ENCODE measurements at regions not wholly inside any gene's neighbourhood (a gene's known extent, or its start where the extent isn't known, plus 50 kb on each side); places are given as distances from the start of the nearest gene placed in this dataset.
A peak's percentile ranks its signal among the peaks of the same experiment; 100 is the strongest.

DNA sequence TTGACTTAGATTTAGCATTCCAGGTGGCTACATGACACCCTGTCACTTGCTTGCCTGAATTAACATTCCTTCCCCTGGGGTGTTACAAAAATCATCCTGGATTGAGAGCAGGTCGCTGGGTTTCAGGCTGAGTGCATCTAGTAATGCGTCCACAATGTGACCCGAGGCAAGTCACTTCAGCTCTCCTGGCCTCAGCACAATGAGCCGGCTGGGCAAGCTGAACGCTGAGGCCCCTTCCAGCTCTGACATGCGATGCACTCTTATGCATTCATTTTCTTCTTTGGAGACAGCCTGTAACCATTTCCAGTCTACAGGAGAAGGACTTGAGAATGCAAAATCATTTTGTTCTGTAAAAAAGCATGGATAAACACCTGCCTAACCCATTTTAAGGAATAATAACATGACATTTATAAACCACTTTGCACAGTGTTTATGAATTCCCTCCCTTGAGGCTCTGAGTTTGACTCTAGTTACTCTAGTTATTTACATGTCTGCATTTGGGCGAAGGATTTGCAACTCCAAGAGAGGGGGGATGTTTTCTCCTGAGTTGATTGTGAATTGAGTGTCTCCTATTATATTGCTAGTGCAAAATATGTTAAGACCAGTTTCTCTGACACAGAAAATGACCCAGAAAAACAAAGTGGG lies 63.0 kb upstream of the CPO start:
- no peaks in the 10 kb centered on the region for H3K36me3 ChIP-seq (ENCODE audit: control insufficient read depth in 2 of 3, insufficient read depth in 3 of 3, low read length in 3 of 3)
- H3K27ac ChIP-seq (ENCODE audit: low read depth in 2 of 2, low read length in 2 of 2): no peak overlapping the region
- DNase-seq (peak in 3 of 5 donors; percentile 10 to 17 (median 15)), FAIRE-seq (no peak)
- H3K9ac ChIP-seq (ENCODE audit: low read length in 3 of 3): no peak overlapping the region
- H3K9me3 ChIP-seq (ENCODE audit: control insufficient read depth in 2 of 3, insufficient read depth in 1 of 3, low read length in 3 of 3): no peaks in the 10 kb centered on the region
- TF ChIP-seq, protein P1, sequence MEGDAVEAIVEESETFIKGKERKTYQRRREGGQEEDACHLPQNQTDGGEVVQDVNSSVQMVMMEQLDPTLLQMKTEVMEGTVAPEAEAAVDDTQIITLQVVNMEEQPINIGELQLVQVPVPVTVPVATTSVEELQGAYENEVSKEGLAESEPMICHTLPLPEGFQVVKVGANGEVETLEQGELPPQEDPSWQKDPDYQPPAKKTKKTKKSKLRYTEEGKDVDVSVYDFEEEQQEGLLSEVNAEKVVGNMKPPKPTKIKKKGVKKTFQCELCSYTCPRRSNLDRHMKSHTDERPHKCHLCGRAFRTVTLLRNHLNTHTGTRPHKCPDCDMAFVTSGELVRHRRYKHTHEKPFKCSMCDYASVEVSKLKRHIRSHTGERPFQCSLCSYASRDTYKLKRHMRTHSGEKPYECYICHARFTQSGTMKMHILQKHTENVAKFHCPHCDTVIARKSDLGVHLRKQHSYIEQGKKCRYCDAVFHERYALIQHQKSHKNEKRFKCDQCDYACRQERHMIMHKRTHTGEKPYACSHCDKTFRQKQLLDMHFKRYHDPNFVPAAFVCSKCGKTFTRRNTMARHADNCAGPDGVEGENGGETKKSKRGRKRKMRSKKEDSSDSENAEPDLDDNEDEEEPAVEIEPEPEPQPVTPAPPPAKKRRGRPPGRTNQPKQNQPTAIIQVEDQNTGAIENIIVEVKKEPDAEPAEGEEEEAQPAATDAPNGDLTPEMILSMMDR (IDR thresholded peaks at IDR 0.05; ENCODE audit: borderline replicate concordance, extremely low read depth, insufficient read depth): no peak
- H3K4me1 ChIP-seq (ENCODE audit: control insufficient read depth in 2 of 3, insufficient read depth in 2 of 3, low read depth in 1 of 3, low read length in 3 of 3): no peaks in the 10 kb centered on the region
- no peak overlapping the region for H3K4me3 ChIP-seq (ENCODE audit: low read length in 3 of 3)
- intact Hi-C loops (cut with DNase I): no loop called here
- no peaks in the 10 kb centered on the region for H3K27me3 ChIP-seq (ENCODE audit: control insufficient read depth, insufficient read depth, low read length)

DNA sequence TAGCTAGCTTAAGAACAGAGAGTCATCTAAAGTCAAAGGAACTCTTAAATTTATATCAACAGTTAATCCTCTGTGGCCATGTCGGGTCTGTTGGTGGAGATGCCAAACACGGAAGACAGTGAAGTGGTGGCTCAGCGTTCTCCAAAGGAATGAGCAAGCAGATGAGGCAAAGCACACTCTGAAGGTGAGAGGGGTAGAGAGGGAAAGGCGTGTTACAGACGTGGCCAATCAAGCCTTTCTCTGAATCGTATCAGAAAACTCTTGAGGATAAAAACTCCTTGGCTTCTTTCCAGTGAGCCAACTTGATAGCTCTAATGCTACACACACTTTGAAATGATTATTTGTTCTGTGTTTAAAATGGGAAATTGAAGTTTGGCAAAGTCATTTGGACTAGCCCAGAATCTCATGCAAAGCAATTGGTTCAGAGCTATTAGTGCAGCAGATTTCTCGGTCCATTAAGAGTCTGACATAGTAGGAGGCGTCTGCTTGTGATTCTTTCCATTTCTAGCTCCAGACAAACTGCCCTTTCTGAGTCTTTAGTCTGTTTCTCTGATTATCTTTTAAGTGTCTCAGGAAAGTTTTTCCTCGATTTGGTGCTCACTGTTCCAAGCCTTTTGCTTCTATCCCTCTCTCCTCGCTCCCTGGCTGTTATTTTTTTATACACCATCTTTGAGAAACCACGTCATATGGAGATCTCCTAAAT lies 57.5 kb upstream of the CPO start:
- intact Hi-C loops (cut with DNase I): no loop called here
- no peaks in the 10 kb centered on the region for H3K4me1 ChIP-seq (ENCODE audit: control insufficient read depth in 2 of 3, insufficient read depth in 2 of 3, low read depth in 1 of 3, low read length in 3 of 3)
- H3K36me3 ChIP-seq (ENCODE audit: control insufficient read depth in 2 of 3, insufficient read depth in 3 of 3, low read length in 3 of 3): peaks cover 0 to 3% (median 0%) of the 10 kb centered on the region in 3 donors
- TF ChIP-seq, protein P1 (IDR thresholded peaks at IDR 0.05; ENCODE audit: borderline replicate concordance, extremely low read depth, insufficient read depth): no peak
- H3K9me3 ChIP-seq (ENCODE audit: control insufficient read depth in 2 of 3, insufficient read depth in 1 of 3, low read length in 3 of 3): no peaks in the 10 kb centered on the region
- no peak overlapping the region for H3K4me3 ChIP-seq (ENCODE audit: low read length in 3 of 3)
- H3K27me3 ChIP-seq (ENCODE audit: control insufficient read depth, insufficient read depth, low read length): no peaks in the 10 kb centered on the region
- DNase-seq: no peak
- H3K27ac ChIP-seq (ENCODE audit: low read depth in 2 of 2, low read length in 2 of 2): no peak overlapping the region
- no peak overlapping the region for H3K9ac ChIP-seq (ENCODE audit: low read length in 3 of 3)
- FAIRE-seq: no peak

DNA sequence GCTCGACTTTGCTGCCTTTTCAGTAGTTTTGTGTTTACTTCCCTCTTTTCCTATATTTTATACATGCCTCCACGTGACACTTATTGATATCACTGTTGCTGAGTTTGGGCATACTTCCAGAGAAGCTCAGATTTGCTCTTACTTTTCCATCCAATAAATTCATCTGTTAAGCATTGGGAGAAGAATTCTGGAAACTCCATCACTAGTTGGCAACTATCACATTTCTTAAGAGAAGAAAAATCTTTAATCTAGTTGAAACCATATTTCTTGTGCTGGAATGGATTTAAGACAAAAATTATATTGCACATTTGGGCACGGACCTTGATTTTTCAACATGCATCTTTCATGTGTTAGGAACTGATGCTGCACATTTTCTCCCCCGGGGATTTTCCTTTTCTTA lies 52.6 kb upstream of the CPO start:
- intact Hi-C loops (cut with DNase I): no loop called here
- H3K27me3 ChIP-seq (ENCODE audit: control insufficient read depth, insufficient read depth, low read length): no peaks in the 10 kb centered on the region
- DNase-seq: no peak
- H3K36me3 ChIP-seq (ENCODE audit: control insufficient read depth in 2 of 3, insufficient read depth in 3 of 3, low read length in 3 of 3): peaks cover 0 to 3% (median 0%) of the 10 kb centered on the region in 3 donors
- no peak overlapping the region for H3K27ac ChIP-seq (ENCODE audit: low read depth in 2 of 2, low read length in 2 of 2)
- H3K4me3 ChIP-seq (ENCODE audit: low read length in 3 of 3): no peak overlapping the region
- H3K4me1 ChIP-seq (ENCODE audit: control insufficient read depth in 2 of 3, insufficient read depth in 2 of 3, low read depth in 1 of 3, low read length in 3 of 3): no peaks in the 10 kb centered on the region
- no peak overlapping the region for H3K9ac ChIP-seq (ENCODE audit: low read length in 3 of 3)
- no peak for FAIRE-seq
- no peaks in the 10 kb centered on the region for H3K9me3 ChIP-seq (ENCODE audit: control insufficient read depth in 2 of 3, insufficient read depth in 1 of 3, low read length in 3 of 3)
- TF ChIP-seq, protein P1 (IDR thresholded peaks at IDR 0.05; ENCODE audit: borderline replicate concordance, extremely low read depth, insufficient read depth): no peak

Measured in kidney (tissue), 13 donors.